Activated CD4-positive, CD25-positive, alpha-beta regulatory T cell treated with anti-CD3 and anti-CD28 coated beads, Interleukin-2, amount 50 U/mL, for 24 hours (primary cell): ENCODE measurements at regions not wholly inside any gene's neighbourhood (a gene's known extent, or its start where the extent isn't known, plus 50 kb on each side); places are given as distances from the start of the nearest gene placed in this dataset.

Experiments
- ATAC-seq, 2 donors: fragments of 150-1000 bp; cut with Tn5 transposase; one replicate each; pipeline ENCODE4 v1.10.0; 2021; ENCODE audit warnings: mild to moderate bottlenecking in 1 of 2, moderate library complexity in 1 of 2

DNA sequence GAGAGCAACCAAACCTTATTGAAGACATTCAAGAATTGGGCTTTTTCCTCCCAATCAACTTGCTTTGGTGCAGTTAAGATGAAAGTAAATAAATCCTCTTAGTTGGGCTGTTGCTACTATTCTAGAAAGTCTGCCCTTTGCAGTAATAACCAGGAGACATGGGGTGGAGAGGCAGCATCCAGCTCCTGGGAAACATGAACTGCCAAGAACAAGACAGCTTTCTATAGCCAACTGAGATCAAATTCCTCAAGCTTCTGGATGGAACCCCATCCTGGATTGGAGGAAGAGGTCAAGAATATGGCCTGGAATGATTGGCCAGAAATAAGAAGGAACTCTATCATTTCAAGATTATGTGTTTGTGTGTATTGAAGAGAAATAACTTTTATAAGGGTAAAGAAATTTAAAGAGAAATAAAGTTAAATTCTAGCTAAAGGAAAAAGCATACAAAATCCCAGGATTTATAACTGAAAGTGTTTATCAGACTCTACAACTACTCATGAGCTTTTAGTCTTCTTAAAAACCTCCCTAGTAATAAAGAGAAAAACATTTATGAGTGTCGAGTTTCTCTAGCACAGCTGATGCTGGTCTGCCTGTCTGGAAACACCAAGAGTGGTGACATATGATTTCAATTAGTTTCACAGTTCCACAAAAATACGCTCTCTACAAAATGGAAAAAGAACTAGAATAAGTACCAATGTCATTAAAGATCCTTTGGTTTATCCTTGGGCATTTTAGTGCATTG lies 70.1 kb upstream of the COL1A2 start:
- no peak for ATAC-seq

GRCh38 chr7:94325122-94325475 lies 69.6 kb upstream of the COL1A2 start:
- ATAC-seq: no peak

- no peak for ATAC-seq
These were observed 64.2 kb upstream of the COL1A2 start for GRCh38 chr7:94330269-94331020.

DNA sequence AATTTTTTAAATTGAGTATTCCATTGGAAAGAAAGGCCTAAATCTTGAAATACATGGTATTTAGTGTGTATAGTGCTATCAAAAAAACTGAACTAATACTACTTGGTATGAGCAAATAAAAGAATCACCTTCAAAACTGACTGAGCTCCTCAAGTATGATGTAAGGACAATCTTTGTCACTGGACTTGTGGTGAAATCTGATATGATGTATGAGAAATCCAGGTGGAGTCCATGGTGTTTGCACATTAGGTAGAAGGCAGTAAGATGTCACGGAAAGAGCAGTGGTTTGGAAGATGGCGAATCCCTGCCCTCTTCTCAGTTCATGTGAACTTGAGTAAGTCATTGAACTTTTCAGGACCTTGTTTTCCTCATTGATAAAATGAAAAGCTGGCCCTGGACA lies 62.1 kb upstream of the COL1A2 start:
- no peak for ATAC-seq

DNA sequence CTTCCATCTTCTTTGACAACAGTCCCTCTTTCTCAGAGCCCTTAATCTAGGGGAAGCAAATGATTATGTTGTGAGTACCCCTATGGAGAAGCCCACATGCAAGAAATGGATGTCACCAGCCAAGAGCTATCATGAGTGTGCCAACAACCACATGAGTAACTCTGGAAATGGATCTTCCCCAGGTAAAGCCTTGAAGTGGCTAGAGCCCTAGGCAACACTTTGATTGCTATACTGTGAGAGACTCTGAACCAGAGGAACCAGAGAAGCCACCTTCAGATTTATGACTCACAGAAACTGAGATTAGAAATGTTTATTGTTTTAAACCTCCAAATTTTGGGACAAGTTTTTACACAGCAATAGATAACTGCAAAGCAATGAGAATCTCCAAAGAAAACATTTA lies 60.9 kb upstream of the COL1A2 start:
- ATAC-seq: no peak

DNA sequence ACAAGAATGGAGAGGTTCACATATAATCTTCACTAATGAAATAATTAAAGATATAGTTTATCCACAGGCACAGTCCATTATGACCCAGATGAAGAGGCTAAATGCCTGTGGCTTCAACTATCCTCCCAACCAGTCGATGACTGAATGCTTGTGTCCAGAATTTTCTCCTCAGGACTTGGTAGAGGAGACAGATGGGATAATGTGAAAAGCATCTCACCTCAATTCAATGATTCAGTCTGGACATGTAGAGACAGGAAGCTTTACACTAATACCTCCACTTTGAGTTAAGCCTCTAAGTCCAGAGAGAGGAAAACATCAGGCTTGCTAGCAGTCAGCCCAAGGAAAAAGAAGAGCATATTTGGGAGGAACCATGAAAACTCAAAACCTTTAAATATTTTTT lies 59.1 kb upstream of the COL1A2 start:
- ATAC-seq: no peak

- ATAC-seq: no peak
These were observed 58.7 kb upstream of the COL1A2 start for GRCh38 chr7:94336009-94336408.

GRCh38 chr7:94338921-94339371 lies 55.7 kb upstream of the COL1A2 start:
- no peak for ATAC-seq

DNA sequence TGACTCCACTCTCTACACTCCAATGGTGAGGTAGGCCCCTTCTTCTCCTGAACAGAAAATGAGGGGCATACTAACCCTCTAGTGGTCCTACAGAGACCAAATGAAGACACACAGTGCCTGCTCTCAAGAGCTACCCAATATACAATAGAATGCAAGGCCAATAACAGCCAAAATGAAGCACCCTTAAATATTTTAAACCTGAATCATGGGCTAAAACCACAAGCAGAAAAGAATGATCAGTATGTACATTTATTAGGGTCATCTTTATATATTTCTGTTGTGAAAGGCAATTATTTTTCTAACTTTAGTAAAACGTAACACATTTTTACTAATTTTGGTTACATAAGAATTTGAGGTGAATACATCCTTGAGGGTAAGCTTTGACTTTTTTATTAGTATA lies 49.9 kb upstream of the COL1A2 start:
- no peak for ATAC-seq
